Transverse colon (tissue), 4 donors: ENCODE measurements at regions not wholly inside any gene's neighbourhood (a gene's known extent, or its start where the extent isn't known, plus 50 kb on each side); places are given as distances from the start of the nearest gene placed in this dataset.
"Not testable (repeated sequence)": the region's sequence is repeated elsewhere in the genome, so short reads cannot be mapped to it uniquely, and the experiment has no call there.

Experiments used
- DNase-seq: peaks from one replicate; pipeline ENCODE4 v3.0.0-alpha.2; 2019
- H3K27ac ChIP-seq, 4 donors: fragments of 200-600 bp; sonication (generic); 2 replicates each; pipeline ENCODE4 v1.5.1; 2016 to 2018; ENCODE audit warnings: inconsistent platforms in 4 of 4
- H3K27me3 ChIP-seq: fragments of 200-600 bp; sonication (generic); 2 replicates; pipeline ENCODE4 v1.5.1; 2017; ENCODE audit warnings: inconsistent platforms
- H3K36me3 ChIP-seq, 4 donors: fragments of 200-600 bp; sonication (generic); 2 replicates each; pipeline ENCODE4 v1.5.1; 2017 to 2019; ENCODE audit warnings: inconsistent platforms in 4 of 4
- H3K4me1 ChIP-seq, 4 donors: fragments of 200-600 bp; sonication (generic); 2 replicates each; pipeline ENCODE4 v1.5.1; 2017 to 2020; ENCODE audit warnings: inconsistent platforms in 4 of 4
- H3K4me3 ChIP-seq, 4 donors: fragments of 200-600 bp; sonication (generic); 1 replicate in 1 of 4; 2 replicates in 3 of 4; pipeline versions ENCODE4 v1.5.1 to v1.6.1; 2017 to 2019; ENCODE audit warnings: inconsistent platforms in 4 of 4
- H3K9me3 ChIP-seq, 2 donors: fragments of 200-600 bp; sonication (generic); 2 replicates each; pipeline ENCODE4 v1.5.1; 2017 to 2019; ENCODE audit warnings: inconsistent platforms in 2 of 2
- CTCF ChIP-seq, 5 experiments: fragments of 200-600 bp in 3 of 5; fragments of 450-650 bp in 2 of 5; sonication (generic) in 3 of 5; IDR thresholded peaks; 1 replicate in 2 of 5; 2 replicates in 3 of 5; pipeline ENCODE4 v1.5.1; 2016 to 2017; ENCODE audit warnings: antibody characterized with exemption in 5 of 5, inconsistent platforms in 3 of 5, mild to moderate bottlenecking in 2 of 5, moderate library complexity in 1 of 5
- EP300 ChIP-seq: sonication (generic); formaldehyde crosslinking; IDR thresholded peaks from one replicate; pipeline ENCODE4 v1.6.1; 2017; ENCODE audit warnings: antibody characterized with exemption, low read depth
- POLR2A ChIP-seq: fragments of 450-650 bp; IDR thresholded peaks from one replicate; pipeline ENCODE4 v1.6.1; 2016; ENCODE audit warnings: antibody characterized with exemption, mild to moderate bottlenecking, moderate library complexity
- POLR2AphosphoS5 ChIP-seq, 3 donors: sonication (generic); formaldehyde crosslinking; IDR thresholded peaks; one replicate each; pipeline ENCODE4 v1.6.1; 2016; ENCODE audit warnings: antibody characterized with exemption in 3 of 3
- WGBS, 2 donors: methylation state at CpG; one replicate each; pipeline ENCODE4 v1.1.5; 2018; ENCODE audit warnings: low coverage in 1 of 2; 5-methylcytosine and 5-hydroxymethylcytosine counted together
- in situ Hi-C, 4 donors: fragments of 200-750 bp; cut with MboI; loops; one replicate each; pipeline versions ENCODE4 v1.15.0 to v1.15.1; 2017; ENCODE audit warnings: low sequenced_read_pairs in 3 of 4, low pct_ligation_motif_present in 1 of 4, low pct_unique_long_range_greater_than_20kb in 1 of 4
- intact Hi-C: fragments of 100-400 bp; cut with DNase I; formaldehyde crosslinking; loops from one replicate; pipeline ENCODE4 v1.15.1; 2023; ENCODE audit warnings: low total_unique reads

GRCh38 chr9:135409286-135410200 lies 70.0 kb upstream of the PPP1R26 start:
- in situ Hi-C loops, result loop anchor here (25.0 kb wide), 1 partner anchor 322 kb away; the partner anchor contains the start of gene OLFM1 (in 4 of the 4)
- Histone ChIP-seq H3K4me1 (no peaks in the 10 kb centered on the region), H3K4me3 (no peak overlapping the region), H3K27me3 (peaks cover 23% of the 10 kb centered on the region), H3K36me3 (no peaks in the 10 kb centered on the region), H3K27ac (no peak overlapping the region), H3K9me3 (no peaks in the 10 kb centered on the region)
- WGBS, 2 donors, result 77% methylated on average over 26 of the region's 30 CpGs; no CpG with 5 or more reads in 1 of the 2 donors
- TF ChIP-seq CTCF (IDR thresholded peaks at IDR 0.05) (no peak), EP300 (no peak), POLR2A (no peak), POLR2AphosphoS5 (IDR thresholded peaks at IDR 0.05) (no peak)
- intact Hi-C loops, result no loop called here
- DNase-seq, result no peak

- WGBS, 2 donors, result 78% methylated on average over 7 of the region's 7 CpGs; no CpG with 5 or more reads in 1 of the 2 donors
- no peak overlapping the region for H3K4me3 ChIP-seq
- intact Hi-C loops (no loop called here), in situ Hi-C loops (loop anchor here (25.0 kb wide), 1 partner anchor 323 kb away; the partner anchor contains the start of gene OLFM1 (in 4 of the 4))
- H3K36me3 ChIP-seq, result no peaks in the 10 kb centered on the region
- H3K27ac ChIP-seq, result no peak overlapping the region
- DNase-seq, result no peak
- no peak for TF ChIP-seq CTCF (IDR thresholded peaks at IDR 0.05)
- no peaks in the 10 kb centered on the region for H3K9me3 ChIP-seq
- H3K27me3 ChIP-seq, result peaks cover 23% of the 10 kb centered on the region
- H3K4me1 ChIP-seq, result no peaks in the 10 kb centered on the region
Observed at GRCh38 chr9:135410421-135410820, 69.2 kb upstream of the PPP1R26 start.

GRCh38 chr9:135410831-135411473 lies 68.6 kb upstream of the PPP1R26 start:
- TF ChIP-seq CTCF (IDR thresholded peaks at IDR 0.05) (no peak), POLR2A (no peak), EP300 (no peak), POLR2AphosphoS5 (IDR thresholded peaks at IDR 0.05) (no peak)
- WGBS, 2 donors, result 67 to 80% methylated on average over 1 to 19 of the region's 20 CpGs
- Histone ChIP-seq H3K27me3 (peaks cover 23% of the 10 kb centered on the region), H3K27ac (no peak overlapping the region), H3K36me3 (no peaks in the 10 kb centered on the region), H3K4me1 (no peaks in the 10 kb centered on the region), H3K4me3 (no peak overlapping the region), H3K9me3 (no peaks in the 10 kb centered on the region)
- intact Hi-C loops (no loop called here), in situ Hi-C loops (loop anchor here (25.0 kb wide), 1 partner anchor 324 kb away; the partner anchor contains the start of gene OLFM1 (in 4 of the 4))
- no peak for DNase-seq

- WGBS, 2 donors, result 87 to 93% methylated on average over 6 to 7 of the region's 7 CpGs
- not testable (repeated sequence) for H3K9me3 ChIP-seq, DNase-seq, H3K4me3 ChIP-seq, H3K36me3 ChIP-seq, H3K27ac ChIP-seq, H3K4me1 ChIP-seq
- in situ Hi-C loops (loop anchor here (25.0 kb wide), 1 partner anchor 324 kb away; the partner anchor contains the start of gene OLFM1 (in 4 of the 4)), intact Hi-C loops (loop anchor here (2.0 kb wide), 1 partner anchor 325 kb away; the partner anchor contains the start of gene OLFM1)
- H3K27me3 ChIP-seq, result peaks cover 23% of the 10 kb centered on the region
Observed at GRCh38 chr9:135411605-135412004, 68.0 kb upstream of the PPP1R26 start.
